Mesenchymal stem cell (in vitro differentiated cells and primary cell): ENCODE measurements at regions not wholly inside any gene's neighbourhood (a gene's known extent, or its start where the extent isn't known, plus 50 kb on each side); places are given as distances from the start of the nearest gene placed in this dataset.

ENCODE experiments used
- DNase-seq: peaks from one replicate; pipeline ENCODE4 v3.0.0-alpha.2; 2013
- H2AFZ ChIP-seq: one replicate; pipeline ENCODE4 v1.6.1; 2013; ENCODE audit warnings: low read depth, mild to moderate bottlenecking, control low read depth, inconsistent platforms, low read length, moderate library complexity
- H2AK5ac ChIP-seq: 2 replicates; pipeline ENCODE4 v1.6.1; 2013; ENCODE audit warnings: low read length, moderate library complexity, mild to moderate bottlenecking, inconsistent platforms; ENCODE audit not compliant: severe bottlenecking
- H2BK120ac ChIP-seq: one replicate; pipeline ENCODE4 v1.6.1; 2013; ENCODE audit warnings: low read depth, mild to moderate bottlenecking, inconsistent platforms, low read length, moderate library complexity
- H2BK12ac ChIP-seq, 2 experiments: one replicate each; pipeline ENCODE4 v1.6.1; 2013; ENCODE audit warnings: inconsistent platforms in 2 of 2, low read length in 2 of 2, mild to moderate bottlenecking in 2 of 2, moderate library complexity in 2 of 2, control low read depth in 1 of 2
- H2BK15ac ChIP-seq: one replicate; pipeline ENCODE4 v1.6.1; 2013; ENCODE audit warnings: mild to moderate bottlenecking, low read depth, inconsistent platforms; ENCODE audit not compliant: poor library complexity, severe bottlenecking
- H2BK5ac ChIP-seq: 2 replicates; pipeline ENCODE4 v1.6.1; 2013; ENCODE audit warnings: low read depth, mild to moderate bottlenecking, low read length, control low read depth, inconsistent platforms; ENCODE audit not compliant: poor library complexity, severe bottlenecking
- H3K14ac ChIP-seq, 2 experiments: one replicate each; pipeline ENCODE4 v1.6.1; 2013; ENCODE audit warnings: inconsistent platforms in 2 of 2, low read length in 2 of 2, control low read depth in 1 of 2, mild to moderate bottlenecking in 1 of 2, moderate library complexity in 1 of 2
- H3K18ac ChIP-seq, 2 experiments: one replicate each; pipeline ENCODE4 v1.6.1; 2013; ENCODE audit warnings: inconsistent platforms in 2 of 2, low read length in 2 of 2, control low read depth in 1 of 2, low read depth in 1 of 2, mild to moderate bottlenecking in 1 of 2
- H3K23ac ChIP-seq, 2 experiments: one replicate each; pipeline ENCODE4 v1.6.1; 2013; ENCODE audit warnings: inconsistent platforms in 2 of 2, low read length in 2 of 2, mild to moderate bottlenecking in 2 of 2, moderate library complexity in 2 of 2, control low read depth in 1 of 2
- H3K27ac ChIP-seq: 2 replicates; pipeline ENCODE4 v1.5.1; 2013; ENCODE audit warnings: mild to moderate bottlenecking, moderate library complexity, low read length, control low read depth, inconsistent platforms; ENCODE audit not compliant: poor library complexity, severe bottlenecking
- H3K27me3 ChIP-seq, 2 experiments: 2 replicates each; pipeline versions ENCODE4 v1.6.1 to v1.7.0; 2013; ENCODE audit warnings: low read length in 2 of 2, mild to moderate bottlenecking in 2 of 2, moderate library complexity in 2 of 2, control low read depth in 1 of 2, inconsistent platforms in 1 of 2; ENCODE audit not compliant: control insufficient read depth in 1 of 2, insufficient read depth in 1 of 2
- H3K36me3 ChIP-seq, 2 experiments: 2 replicates each; pipeline versions ENCODE4 v1.6.1 to v1.7.0; 2013; ENCODE audit warnings: low read length in 2 of 2, control low read depth in 1 of 2, inconsistent platforms in 1 of 2, low read depth in 1 of 2, mild to moderate bottlenecking in 1 of 2; ENCODE audit not compliant: insufficient read depth in 2 of 2, control insufficient read depth in 1 of 2
- H3K4ac ChIP-seq, 2 experiments: one replicate each; pipeline ENCODE4 v1.6.1; 2013; ENCODE audit warnings: inconsistent platforms in 2 of 2, low read length in 2 of 2, mild to moderate bottlenecking in 2 of 2, moderate library complexity in 2 of 2, control low read depth in 1 of 2, low read depth in 1 of 2
- H3K4me1 ChIP-seq: 2 replicates; pipeline ENCODE4 v1.6.1; 2013; ENCODE audit warnings: low read depth, low read length, control low read depth; ENCODE audit not compliant: control insufficient read depth, insufficient read depth
- H3K4me2 ChIP-seq: 2 replicates; pipeline ENCODE4 v1.6.1; 2013; ENCODE audit warnings: low read length, mild to moderate bottlenecking, inconsistent platforms; ENCODE audit not compliant: poor library complexity, severe bottlenecking
- H3K4me3 ChIP-seq, 2 experiments: 2 replicates each; pipeline versions ENCODE4 v1.5.1 to v1.7.0; 2013; ENCODE audit warnings: low read length in 2 of 2, mild to moderate bottlenecking in 2 of 2, control low read depth in 1 of 2, low read depth in 1 of 2; ENCODE audit not compliant: insufficient read depth in 1 of 2
- H3K79me1 ChIP-seq: replicated peaks from 2 replicates; pipeline ENCODE4 v1.6.1; 2013; ENCODE audit warnings: mild to moderate bottlenecking, control low read depth, low read length, inconsistent platforms; ENCODE audit not compliant: poor library complexity, severe bottlenecking
- H3K9ac ChIP-seq: 2 replicates; pipeline ENCODE4 v1.7.0; 2013; ENCODE audit warnings: mild to moderate bottlenecking, low read length, moderate library complexity
- H3K9me3 ChIP-seq: 2 replicates; pipeline ENCODE4 v1.7.0; 2013; ENCODE audit warnings: mild to moderate bottlenecking, low read length; ENCODE audit not compliant: control insufficient read depth
- H4K8ac ChIP-seq: one replicate; pipeline ENCODE4 v1.6.1; 2013; ENCODE audit warnings: inconsistent platforms, mild to moderate bottlenecking, low read length, moderate library complexity
- H4K91ac ChIP-seq: one replicate; pipeline ENCODE4 v1.6.1; 2013; ENCODE audit warnings: mild to moderate bottlenecking, low read length, inconsistent platforms
- WGBS: methylation state at CpG from one replicate; pipeline ENCODE4 v1.1.7; 2013; ENCODE audit warnings: mixed read lengths; 5-methylcytosine and 5-hydroxymethylcytosine counted together

GRCh38 chr14:54040846-54041245 lies 84.2 kb upstream of the BMP4 start:
- Histone ChIP-seq H4K91ac (no peak overlapping the region), H2BK5ac (no peak overlapping the region), H3K23ac (no peak overlapping the region), H2AFZ (no peak overlapping the region), H3K36me3 (no peaks in the 10 kb centered on the region), H3K9ac (no peak overlapping the region), H2BK12ac (no peak overlapping the region), H3K9me3 (peaks cover 5% of the 10 kb centered on the region), H3K18ac (no peak overlapping the region), H3K79me1 (no peaks in the 10 kb centered on the region), H2BK15ac (no peak overlapping the region), H2BK120ac (no peak overlapping the region), H3K14ac (no peak overlapping the region), H3K4ac (no peak overlapping the region), H3K4me3 (no peak overlapping the region), H3K4me1 (peaks cover 2% of the 10 kb centered on the region), H2AK5ac (no peak overlapping the region), H3K27me3 (no peaks in the 10 kb centered on the region), H4K8ac (no peak overlapping the region), H3K4me2 (no peak overlapping the region), H3K27ac (no peak overlapping the region)
- DNase-seq: no peak

- Histone ChIP-seq H2BK5ac (no peak overlapping the region), H3K18ac (no peak overlapping the region), H3K36me3 (no peaks in the 10 kb centered on the region), H3K9me3 (no peaks in the 10 kb centered on the region), H4K8ac (no peak overlapping the region), H4K91ac (no peak overlapping the region), H3K4me1 (peaks cover 7% of the 10 kb centered on the region), H3K27me3 (no peaks in the 10 kb centered on the region), H2BK120ac (no peak overlapping the region), H3K4me2 (no peak overlapping the region), H3K27ac (no peak overlapping the region), H2BK12ac (no peak overlapping the region), H3K14ac (no peak overlapping the region), H2AK5ac (peak overlapping the region; percentile 70), H3K4me3 (no peak overlapping the region), H3K4ac (no peak overlapping the region), H2AFZ (no peak overlapping the region), H3K23ac (no peak overlapping the region), H3K9ac (no peak overlapping the region), H2BK15ac (no peak overlapping the region), H3K79me1 (no peaks in the 10 kb centered on the region)
- DNase-seq: no peak
- 56% methylated on average over 3 of the region's 3 CpGs for WGBS
These were observed 89.6 kb upstream of the BMP4 start for GRCh38 chr14:54046250-54046649.

DNA sequence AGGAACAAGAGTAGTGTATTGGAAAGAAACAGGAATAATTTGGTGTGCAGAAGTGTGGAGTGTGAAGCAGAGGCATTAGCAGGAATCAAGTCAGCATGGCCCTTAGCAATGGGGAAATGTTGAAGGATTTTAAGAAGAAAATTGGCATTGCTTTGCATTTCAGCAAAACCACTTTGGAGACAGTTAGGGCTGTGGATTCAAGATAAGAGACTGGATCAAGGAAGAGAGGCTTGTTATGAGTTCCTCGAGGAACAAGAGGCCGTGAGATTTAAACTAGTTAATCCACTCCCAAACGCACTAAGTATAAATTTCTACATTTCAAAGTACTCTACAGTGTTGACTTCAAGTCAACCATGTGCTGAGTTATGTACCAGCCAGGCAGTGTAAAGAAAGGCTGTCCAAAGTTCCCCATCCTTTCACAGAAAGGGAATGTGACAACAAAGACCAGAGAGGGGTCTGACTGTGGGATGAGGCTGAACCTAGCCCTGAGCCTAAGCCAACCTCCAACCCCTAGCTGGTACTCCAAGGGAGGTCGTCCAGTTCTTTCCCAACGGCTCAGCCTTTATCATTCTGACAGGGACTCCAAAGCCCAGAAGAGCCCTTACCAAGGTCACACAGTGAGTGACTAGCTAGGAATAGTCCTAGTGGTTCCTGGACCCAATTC lies 91.2 kb upstream of the BMP4 start:
- H3K4me3 ChIP-seq: no peak overlapping the region
- H3K14ac ChIP-seq: no peak overlapping the region
- H2BK12ac ChIP-seq: no peak overlapping the region
- H3K23ac ChIP-seq: no peak overlapping the region
- no peak overlapping the region for H3K4me2 ChIP-seq
- H2BK15ac ChIP-seq: no peak overlapping the region
- no peak overlapping the region for H4K8ac ChIP-seq
- peak overlapping the region; percentile 79 for H2AK5ac ChIP-seq
- H3K9me3 ChIP-seq: no peaks in the 10 kb centered on the region
- no peaks in the 10 kb centered on the region for H3K36me3 ChIP-seq
- H3K9ac ChIP-seq: no peak overlapping the region
- H2BK120ac ChIP-seq: no peak overlapping the region
- H2BK5ac ChIP-seq: no peak overlapping the region
- peaks cover 7% of the 10 kb centered on the region for H3K4me1 ChIP-seq
- H3K27me3 ChIP-seq: no peaks in the 10 kb centered on the region
- no peak for DNase-seq
- H2AFZ ChIP-seq: no peak overlapping the region
- 96% methylated on average over 5 of the region's 5 CpGs for WGBS
- H3K18ac ChIP-seq: no peak overlapping the region
- H3K27ac ChIP-seq: no peak overlapping the region
- H3K4ac ChIP-seq: no peak overlapping the region
- no peak overlapping the region for H4K91ac ChIP-seq
- no peaks in the 10 kb centered on the region for H3K79me1 ChIP-seq

GRCh38 chr14:54048311-54048710 lies 91.7 kb upstream of the BMP4 start:
- no peak overlapping the region for H3K9ac ChIP-seq
- DNase-seq: no peak
- peak overlapping the region; percentile 41 for H3K27ac ChIP-seq

More at GRCh38 chr14:54048311-54048710, 91.7 kb upstream of the BMP4 start:
- H2AFZ ChIP-seq: no peak overlapping the region
- H3K4me2 ChIP-seq: no peak overlapping the region
- 99% methylated on average over 9 of the region's 9 CpGs for WGBS
- H2BK120ac ChIP-seq: no peak overlapping the region
- no peak overlapping the region for H4K91ac ChIP-seq
- H3K36me3 ChIP-seq: no peaks in the 10 kb centered on the region
- no peak overlapping the region for H2BK15ac ChIP-seq
- H2AK5ac ChIP-seq: peak overlapping the region; percentile 79
- H3K9me3 ChIP-seq: no peaks in the 10 kb centered on the region
- H3K4me1 ChIP-seq: peaks cover 7% of the 10 kb centered on the region
- H2BK5ac ChIP-seq: peak overlapping the region; percentile 15
- peak overlapping the region in 1 of 2 experiments; percentile 80 for H3K14ac ChIP-seq
- no peak overlapping the region for H3K4ac ChIP-seq
- no peak overlapping the region for H3K4me3 ChIP-seq
- no peaks in the 10 kb centered on the region for H3K27me3 ChIP-seq
- H2BK12ac ChIP-seq: no peak overlapping the region
- no peak overlapping the region for H3K23ac ChIP-seq
- no peak overlapping the region for H4K8ac ChIP-seq
- H3K18ac ChIP-seq: no peak overlapping the region
- no peaks in the 10 kb centered on the region for H3K79me1 ChIP-seq
